ENCODE measurements at regions not wholly inside any gene's neighbourhood (a gene's known extent, or its start where the extent isn't known, plus 50 kb on each side); places are given as distances from the start of the nearest gene placed in this dataset.

DNA sequence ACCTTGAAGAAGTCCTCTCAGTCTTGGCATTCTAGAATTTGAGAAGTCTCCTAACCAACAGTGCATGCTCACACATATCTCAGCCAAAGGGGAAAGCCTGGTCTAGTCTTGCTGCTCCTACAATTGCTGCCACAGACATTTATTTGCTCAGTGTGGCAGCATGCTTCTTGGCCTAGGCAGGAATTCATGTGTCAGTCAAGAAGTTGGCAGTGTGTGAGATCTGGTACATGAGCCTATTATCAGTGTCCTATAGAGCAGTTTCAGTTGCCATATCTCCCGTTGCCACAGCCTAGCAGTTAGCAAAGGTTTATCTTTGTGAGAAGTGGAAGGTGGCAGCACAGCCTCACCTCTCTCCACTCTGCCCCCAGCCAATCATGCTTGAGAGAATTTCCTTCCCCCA is 176.9 kb upstream of the ARHGEF9 start:
- H3K27me3 ChIP-seq = no peaks in the 10 kb centered on the region
- H3K27ac ChIP-seq = no peak overlapping the region
- no peak overlapping the region for H3K4me3 ChIP-seq
- no peaks in the 10 kb centered on the region for H3K4me1 ChIP-seq
- H3K9me3 ChIP-seq = no peaks in the 10 kb centered on the region
- no peak for DNase-seq (ENCODE audit: extremely low spot score in 2 of 2)
- intact Hi-C loops (cut with DNase I) = no loop called here
- H3K36me3 ChIP-seq = no peaks in the 10 kb centered on the region
- TF ChIP-seq POLR2AphosphoS5 (IDR thresholded peaks at IDR 0.05; ENCODE audit: insufficient read depth in 1 of 2, low read depth in 1 of 2) (no peak), POLR2A (IDR thresholded peaks at IDR 0.05) (no peak)
- TF ChIP-seq, protein P1, sequence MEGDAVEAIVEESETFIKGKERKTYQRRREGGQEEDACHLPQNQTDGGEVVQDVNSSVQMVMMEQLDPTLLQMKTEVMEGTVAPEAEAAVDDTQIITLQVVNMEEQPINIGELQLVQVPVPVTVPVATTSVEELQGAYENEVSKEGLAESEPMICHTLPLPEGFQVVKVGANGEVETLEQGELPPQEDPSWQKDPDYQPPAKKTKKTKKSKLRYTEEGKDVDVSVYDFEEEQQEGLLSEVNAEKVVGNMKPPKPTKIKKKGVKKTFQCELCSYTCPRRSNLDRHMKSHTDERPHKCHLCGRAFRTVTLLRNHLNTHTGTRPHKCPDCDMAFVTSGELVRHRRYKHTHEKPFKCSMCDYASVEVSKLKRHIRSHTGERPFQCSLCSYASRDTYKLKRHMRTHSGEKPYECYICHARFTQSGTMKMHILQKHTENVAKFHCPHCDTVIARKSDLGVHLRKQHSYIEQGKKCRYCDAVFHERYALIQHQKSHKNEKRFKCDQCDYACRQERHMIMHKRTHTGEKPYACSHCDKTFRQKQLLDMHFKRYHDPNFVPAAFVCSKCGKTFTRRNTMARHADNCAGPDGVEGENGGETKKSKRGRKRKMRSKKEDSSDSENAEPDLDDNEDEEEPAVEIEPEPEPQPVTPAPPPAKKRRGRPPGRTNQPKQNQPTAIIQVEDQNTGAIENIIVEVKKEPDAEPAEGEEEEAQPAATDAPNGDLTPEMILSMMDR (IDR thresholded peaks at IDR 0.05) = no peak

DNA sequence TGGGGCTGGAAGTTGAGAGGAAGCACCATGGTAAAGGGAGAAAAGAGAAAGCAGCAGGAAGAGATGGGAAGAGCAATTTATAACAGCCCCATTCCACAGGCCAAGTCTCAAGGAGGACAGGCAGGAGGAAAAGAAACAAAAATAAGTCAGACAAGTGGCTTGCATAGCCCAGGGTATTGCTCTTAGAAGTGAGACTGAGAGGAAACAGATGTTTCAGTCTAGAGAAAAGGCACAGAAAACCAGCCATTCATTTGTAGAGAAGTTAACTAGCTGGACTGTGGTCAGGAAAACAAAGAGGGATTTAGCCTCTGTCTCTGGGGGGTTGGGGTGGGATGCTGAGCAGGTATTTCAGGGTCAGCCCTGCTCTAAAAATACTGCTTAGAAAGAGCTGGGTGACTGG is 175.0 kb upstream of the ARHGEF9 start:
- no peak for DNase-seq (ENCODE audit: extremely low spot score in 2 of 2)
- intact Hi-C loops (cut with DNase I) = no loop called here
- TF ChIP-seq POLR2A (IDR thresholded peaks at IDR 0.05) (no peak), POLR2AphosphoS5 (IDR thresholded peaks at IDR 0.05; ENCODE audit: insufficient read depth in 1 of 2, low read depth in 1 of 2) (no peak)
- TF ChIP-seq, protein P1 (IDR thresholded peaks at IDR 0.05) = no peak
- no peaks in the 10 kb centered on the region for H3K9me3 ChIP-seq
- H3K4me1 ChIP-seq = no peaks in the 10 kb centered on the region
- no peak overlapping the region for H3K4me3 ChIP-seq
- no peaks in the 10 kb centered on the region for H3K36me3 ChIP-seq
- no peak overlapping the region for H3K27ac ChIP-seq
- H3K27me3 ChIP-seq = no peaks in the 10 kb centered on the region

DNA sequence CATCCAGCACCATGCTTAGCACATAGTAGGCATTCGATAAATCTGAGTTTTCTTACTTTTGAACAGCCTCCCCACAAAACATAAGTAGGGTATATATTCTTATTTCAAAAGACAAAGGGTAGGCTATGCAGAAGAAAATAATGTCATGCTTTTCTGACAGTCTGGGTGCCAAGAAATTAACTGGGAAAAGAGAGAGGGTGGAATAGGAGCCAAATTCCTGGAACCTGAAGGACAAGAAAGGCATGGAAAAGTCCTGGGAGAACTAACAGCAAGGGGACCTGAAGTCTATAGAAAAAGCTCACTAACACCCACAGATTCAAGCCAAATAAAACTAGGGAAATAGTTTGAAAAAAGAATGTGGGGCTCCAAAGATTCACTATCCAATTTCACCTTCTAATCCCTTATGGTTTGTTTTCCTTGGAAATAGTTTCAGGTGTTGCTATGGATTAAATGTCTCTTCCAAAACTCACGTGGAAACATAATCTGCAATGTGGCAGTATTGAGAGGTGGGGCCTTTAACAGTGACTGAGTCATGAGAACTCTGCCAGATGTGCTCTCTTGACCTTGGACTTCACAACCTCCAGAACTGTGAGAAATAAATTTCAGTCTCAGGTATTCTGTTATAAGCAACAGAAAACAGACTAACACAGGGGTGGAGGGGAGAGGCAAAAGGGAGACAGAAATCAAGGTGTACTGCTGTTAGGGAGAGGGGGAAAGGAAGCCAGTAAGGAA is 173.3 kb upstream of the ARHGEF9 start:
- intact Hi-C loops (cut with DNase I) = no loop called here
- no peaks in the 10 kb centered on the region for H3K36me3 ChIP-seq
- DNase-seq (ENCODE audit: extremely low spot score in 2 of 2) = no peak
- H3K4me1 ChIP-seq = no peaks in the 10 kb centered on the region
- H3K9me3 ChIP-seq = no peaks in the 10 kb centered on the region
- no peaks in the 10 kb centered on the region for H3K27me3 ChIP-seq
- TF ChIP-seq POLR2AphosphoS5 (IDR thresholded peaks at IDR 0.05; ENCODE audit: insufficient read depth in 1 of 2, low read depth in 1 of 2) = no peak
- H3K27ac ChIP-seq = no peak overlapping the region
- H3K4me3 ChIP-seq = no peak overlapping the region

DNA sequence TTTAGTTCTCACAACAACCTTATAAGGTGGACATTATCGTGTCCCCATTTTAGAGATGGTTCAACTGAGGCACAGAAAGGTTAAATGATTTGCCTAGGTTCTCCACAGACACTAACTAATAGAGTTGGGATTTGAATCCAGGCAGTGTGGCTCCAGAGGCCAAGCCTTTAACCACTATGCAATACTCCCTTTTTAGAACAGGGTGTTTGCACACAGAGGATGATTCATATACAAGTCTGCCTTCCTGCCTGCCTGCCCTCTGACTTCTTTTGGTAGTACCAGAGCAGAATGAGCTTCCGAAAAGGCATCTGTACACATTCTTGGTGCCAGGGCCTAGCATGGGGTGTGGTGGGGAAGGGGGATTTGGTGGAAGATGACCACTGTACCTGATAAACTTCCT is 150.8 kb upstream of the ARHGEF9 start:
- Histone ChIP-seq H3K4me3 (no peak overlapping the region), H3K9me3 (no peaks in the 10 kb centered on the region), H3K27ac (no peak overlapping the region), H3K27me3 (no peaks in the 10 kb centered on the region), H3K36me3 (no peaks in the 10 kb centered on the region), H3K4me1 (no peaks in the 10 kb centered on the region)
- intact Hi-C loops (cut with DNase I) = no loop called here
- no peak for TF ChIP-seq POLR2AphosphoS5 (IDR thresholded peaks at IDR 0.05; ENCODE audit: insufficient read depth in 1 of 2, low read depth in 1 of 2)
- TF ChIP-seq, protein P1 (IDR thresholded peaks at IDR 0.05) = no peak
- TF ChIP-seq POLR2A (IDR thresholded peaks at IDR 0.05) = no peak
- no peak for DNase-seq (ENCODE audit: extremely low spot score in 2 of 2)

DNA sequence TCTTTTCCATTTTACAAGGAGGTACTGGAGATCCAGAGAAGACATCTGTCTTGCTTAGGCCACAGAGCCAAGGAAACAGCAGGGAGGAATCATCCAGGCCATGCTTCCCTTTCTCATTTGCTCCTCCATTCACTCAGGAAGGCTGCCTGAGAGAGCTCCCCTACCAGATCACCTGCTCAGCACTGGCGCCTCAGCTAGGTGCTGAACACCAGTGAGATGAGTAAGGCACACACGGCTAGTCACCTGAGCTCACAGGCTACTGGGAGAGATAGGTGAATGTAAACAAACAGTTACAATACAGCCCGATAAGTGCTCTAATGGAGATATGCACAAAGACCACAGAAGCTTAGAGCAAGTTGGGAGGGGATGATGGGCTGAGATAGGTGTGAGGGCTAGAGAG is 149.8 kb upstream of the ARHGEF9 start:
- TF ChIP-seq, protein P1 (IDR thresholded peaks at IDR 0.05) = no peak
- TF ChIP-seq POLR2A (IDR thresholded peaks at IDR 0.05) (no peak), POLR2AphosphoS5 (IDR thresholded peaks at IDR 0.05; ENCODE audit: insufficient read depth in 1 of 2, low read depth in 1 of 2) (no peak)
- Histone ChIP-seq H3K9me3 (no peaks in the 10 kb centered on the region), H3K27me3 (no peaks in the 10 kb centered on the region), H3K27ac (no peak overlapping the region), H3K4me3 (no peak overlapping the region), H3K4me1 (no peaks in the 10 kb centered on the region), H3K36me3 (no peaks in the 10 kb centered on the region)
- intact Hi-C loops (cut with DNase I) = no loop called here
- DNase-seq (ENCODE audit: extremely low spot score in 2 of 2) = no peak
